K562 (cell line): ENCODE measurements at regions not wholly inside any gene's neighbourhood (a gene's known extent, or its start where the extent isn't known, plus 50 kb on each side); places are given as distances from the start of the nearest gene placed in this dataset.

ENCODE experiments used
- ATAC-seq: fragments of 200-7000 bp; cut with Tn5 transposase; 3 replicates; pipeline ENCODE4 v1.9.1; 2020; ENCODE audit warnings: moderate library complexity
- BruUV-seq: library from RNA; stranded (reverse); fragments of 400-500 nt; replicated peaks from 2 replicates; lab custom pipeline; 2021; lab: Mats Ljungman, UMichigan
- CTCF ChIA-PET: fragments of 300-600 bp; formaldehyde crosslinking; extraction: SDS; loops from one replicate; lab custom pipeline; 2021; ENCODE audit warnings: low intra/inter-chr PET ratio; lab: Yijun Ruan, JAX
- POLR2A ChIA-PET: fragments of 300-600, 350-650 bp; sonication (Branson Sonifier 250); formaldehyde crosslinking; extraction: SDS; loops from one replicate; lab custom pipeline; 2021; ENCODE audit warnings: antibody characterized with exemption, inconsistent platforms; lab: Yijun Ruan, JAX
- DNase-seq, 4 experiments: peaks; one replicate each; pipeline versions ENCODE4 v3.0.0 to v3.0.0-alpha.2; 2011 to 2018; ENCODE audit warnings: low spot score in 3 of 4, mixed read lengths in 3 of 4; ENCODE audit errors: extremely low read depth in 1 of 4
- FAIRE-seq: peaks from 2 replicates; lab custom pipeline; 2011; peaks lifted over from hg19 to GRCh38; lab: Jason Lieb, UNC
- H2AFZ ChIP-seq: 2 replicates; pipeline ENCODE4 v1.6.0; 2011; ENCODE audit warnings: low read depth, low read length, control low read depth, inconsistent platforms
- H3K27ac ChIP-seq: fragments of 200-600 bp; 3 replicates; pipeline ENCODE4 v1.8.0; 2011; ENCODE audit warnings: low read depth, mild to moderate bottlenecking, control low read depth, inconsistent platforms, low read length, moderate library complexity, mixed read lengths; ENCODE audit errors: extremely low read depth
- H3K27me3 ChIP-seq, 2 experiments: fragments of 300-600 bp in 1 of 2; 2 replicates in 1 of 2; 3 replicates in 1 of 2; pipeline versions ENCODE4 v1.6.0 to v1.8.0; 2011; ENCODE audit warnings: inconsistent platforms in 2 of 2, low read length in 2 of 2, mild to moderate bottlenecking in 1 of 2, mixed read lengths in 1 of 2, moderate library complexity in 1 of 2; ENCODE audit not compliant: control insufficient read depth in 2 of 2, insufficient read depth in 2 of 2
- H3K36me3 ChIP-seq: fragments of 300-600 bp; 3 replicates; pipeline ENCODE4 v1.8.0; 2011; ENCODE audit warnings: mild to moderate bottlenecking, low read length, inconsistent platforms; ENCODE audit not compliant: control insufficient read depth, insufficient read depth
- H3K4me1 ChIP-seq, 2 experiments: fragments of 200-600 bp in 1 of 2; replicated peaks in 1 of 2; 2 replicates in 1 of 2; 3 replicates in 1 of 2; pipeline versions ENCODE4 v1.5.1 to v1.8.0; 2011; ENCODE audit warnings: inconsistent platforms in 2 of 2, low read length in 2 of 2, mild to moderate bottlenecking in 1 of 2, mixed read lengths in 1 of 2, moderate library complexity in 1 of 2; ENCODE audit not compliant: control insufficient read depth in 2 of 2, insufficient read depth in 2 of 2
- H3K4me2 ChIP-seq: 2 replicates; pipeline ENCODE4 v1.6.1; 2011; ENCODE audit warnings: low read length, control low read depth, inconsistent platforms, mixed read lengths; ENCODE audit not compliant: insufficient read depth
- H3K4me3 ChIP-seq: fragments of 200-600 bp; sonication (generic), shearing (Covaris generic); 2 replicates; pipeline ENCODE4 v1.5.1; 2016; ENCODE audit warnings: control low read depth, inconsistent platforms
- H3K79me2 ChIP-seq: fragments of 200-600 bp; 3 replicates; pipeline ENCODE4 v1.8.0; 2011; ENCODE audit warnings: low read length, inconsistent platforms; ENCODE audit not compliant: control insufficient read depth, insufficient read depth
- H3K9ac ChIP-seq, 2 experiments: 2 replicates each; pipeline versions ENCODE4 v1.6.0 to v1.6.1; 2011; ENCODE audit warnings: low read depth in 2 of 2, low read length in 2 of 2, control low read depth in 1 of 2, inconsistent platforms in 1 of 2, mild to moderate bottlenecking in 1 of 2, mixed read lengths in 1 of 2; ENCODE audit not compliant: insufficient read depth in 1 of 2
- H3K9me1 ChIP-seq: one replicate; pipeline ENCODE4 v1.6.0; 2011; ENCODE audit warnings: inconsistent platforms, mild to moderate bottlenecking, low read length, moderate library complexity; ENCODE audit not compliant: control insufficient read depth, insufficient read depth
- H3K9me3 ChIP-seq: replicated peaks from 2 replicates; pipeline ENCODE4 v1.5.1; 2011; ENCODE audit warnings: low read depth, low read length, inconsistent platforms; ENCODE audit not compliant: control insufficient read depth, insufficient read depth
- H4K20me1 ChIP-seq: replicated peaks from 2 replicates; pipeline ENCODE4 v1.6.1; 2011; ENCODE audit warnings: low read length, inconsistent platforms, mixed read lengths; ENCODE audit not compliant: control insufficient read depth, insufficient read depth
- ASH1L ChIP-seq: fragments of 450-650 bp; IDR thresholded peaks from 2 replicates; pipeline ENCODE4 v1.6.1; 2018; ENCODE audit warnings: borderline replicate concordance, mild to moderate bottlenecking, low read depth; ENCODE audit not compliant: partially characterized antibody
- CHD1 ChIP-seq: fragments of 200-600 bp; sonication (generic); IDR thresholded peaks from one replicate; pipeline ENCODE4 v1.6.1; 2012; ENCODE audit warnings: mild to moderate bottlenecking, moderate library complexity, low read length, inconsistent platforms
- E4F1 ChIP-seq: fragments of 250-450 bp; sonication (Bioruptor Pico); IDR thresholded peaks from 2 replicates; pipeline ENCODE4 v1.5.0; 2021; ENCODE audit warnings: mild to moderate bottlenecking, borderline replicate concordance
- EGR1 ChIP-seq: fragments of 450-650 bp; conservative IDR thresholded peaks from 2 replicates; pipeline ENCODE4 v1.6.1; 2017; ENCODE audit warnings: mild to moderate bottlenecking
- POLR3G ChIP-seq: IDR thresholded peaks from 2 replicates; pipeline ENCODE4 v1.6.1; 2011; ENCODE audit not compliant: insufficient read length, insufficient replicate concordance; ENCODE audit errors: extremely low read depth
- RNF2 ChIP-seq: sonication (generic); IDR thresholded peaks from 2 replicates; pipeline ENCODE4 v1.6.1; 2016
- STAT5A ChIP-seq: IDR thresholded peaks from 2 replicates; pipeline ENCODE4 v1.6.1; 2012; ENCODE audit warnings: low read length, inconsistent platforms, borderline replicate concordance
- TBP ChIP-seq: optimal IDR thresholded peaks from 2 replicates; pipeline ENCODE3; 2011; ENCODE audit warnings: low read depth, low read length, improper control_type of control experiment
- TFE3 ChIP-seq: fragments of 450-650 bp; formaldehyde crosslinking; IDR thresholded peaks from 2 replicates; pipeline ENCODE4 v1.4.0; 2020; ENCODE audit warnings: mild to moderate bottlenecking, mixed read lengths
- ZNF165 ChIP-seq: fragments of 250-450 bp; sonication (Bioruptor Pico); IDR thresholded peaks from 2 replicates; pipeline ENCODE4 v1.4.0; 2020; ENCODE audit warnings: borderline replicate concordance
- WGBS: fragments of 100-300 bp; shearing (Covaris generic); methylation state at CpG from one replicate; pipeline ENCODE4 v1.1.6; 2016; ENCODE audit warnings: low coverage, mixed read lengths; ENCODE audit not compliant: insufficient coverage; ENCODE audit errors: missing lambda C conversion rate; 5-methylcytosine and 5-hydroxymethylcytosine counted together
- in situ Hi-C: fragments of 300-500 bp; cut with MboI; formaldehyde crosslinking; loops from 4 replicates; pipeline ENCODE4 v1.15.0; 2018; ENCODE audit warnings: inconsistent platforms, mixed read lengths
- intact Hi-C: fragments of 100-400 bp; cut with micrococcal nuclease; formaldehyde crosslinking; loops from 2 replicates; pipeline ENCODE4 v1.14.2; 2022

GRCh38 chr5:30736669-30737068 lies 456.8 kb upstream of the CDH6 start:
- in situ Hi-C loops = no loop called here
- no TSS peak for BruUV-seq
- Histone ChIP-seq H3K9me1 (no peaks in the 10 kb centered on the region), H3K27ac (no peak overlapping the region), H3K4me1 (no peaks in the 10 kb centered on the region), H4K20me1 (no peaks in the 10 kb centered on the region), H3K4me2 (no peak overlapping the region), H3K9ac (no peak overlapping the region), H2AFZ (no peak overlapping the region), H3K36me3 (no peaks in the 10 kb centered on the region), H3K4me3 (no peak overlapping the region), H3K9me3 (no peaks in the 10 kb centered on the region)
- ATAC-seq (no peak), FAIRE-seq (no peak)
- POLR2A ChIA-PET = no interaction called here
- intact Hi-C loops = no loop called here
- TF ChIP-seq E4F1 (CRISPR knock-in tag) (no peak), STAT5A (no peak)
- TF ChIP-seq, all 486 proteins: peak for 0
- Histone ChIP-seq H3K27me3 (no peaks in the 10 kb centered on the region), H3K79me2 (no peaks in the 10 kb centered on the region)
- no peak for DNase-seq
- CTCF ChIA-PET = no interaction called here

GRCh38 chr5:30734118-30734517 lies 459.4 kb upstream of the CDH6 start:
- Histone ChIP-seq H3K9me3 (no peaks in the 10 kb centered on the region), H2AFZ (no peak overlapping the region), H3K9ac (no peak overlapping the region), H3K36me3 (no peaks in the 10 kb centered on the region), H4K20me1 (no peaks in the 10 kb centered on the region), H3K79me2 (no peaks in the 10 kb centered on the region), H3K9me1 (no peaks in the 10 kb centered on the region), H3K4me3 (no peak overlapping the region), H3K4me2 (no peak overlapping the region), H3K27me3 (no peaks in the 10 kb centered on the region), H3K27ac (no peak overlapping the region), H3K4me1 (no peaks in the 10 kb centered on the region)
- BruUV-seq = no TSS peak
- POLR2A ChIA-PET = no interaction called here
- DNase-seq = no peak
- in situ Hi-C loops (no loop called here), intact Hi-C loops (no loop called here)
- WGBS = 0% methylated on average over 4 of the region's 4 CpGs
- FAIRE-seq = no peak
- ATAC-seq = no peak
- CTCF ChIA-PET = no interaction called here
- no peak for TF ChIP-seq CHD1
- no peak for TF ChIP-seq EGR1
- TF ChIP-seq TFE3 (CRISPR knock-in tag) = no peak
- no peak for TF ChIP-seq TBP
- TF ChIP-seq ASH1L = no peak
- TF ChIP-seq RNF2 = no peak
- TF ChIP-seq POLR3G = no peak
- TF ChIP-seq ZNF165 (CRISPR knock-in tag) = no peak
